MM.1S (cell line): ENCODE measurements at regions not wholly inside any gene's neighbourhood (a gene's known extent, or its start where the extent isn't known, plus 50 kb on each side); places are given as distances from the start of the nearest gene placed in this dataset.

Experiments
- CTCF ChIP-seq: fragments of 300-600 bp; sonication (generic); IDR thresholded peaks from 2 replicates; pipeline ENCODE4 v1.5.1; 2016; ENCODE audit warnings: antibody characterized with exemption, low read length, mixed read lengths
- EZH2 ChIP-seq: fragments of 300-600 bp; sonication (generic); optimal IDR thresholded peaks from 2 replicates; pipeline ENCODE3; 2017; ENCODE audit warnings: low read depth, mild to moderate bottlenecking, antibody characterized with exemption, low read length, mixed read lengths
- EZH2phosphoT487 ChIP-seq: fragments of 300-600 bp; sonication (generic); IDR thresholded peaks from 2 replicates; pipeline ENCODE4 v1.6.1; 2018; ENCODE audit warnings: antibody characterized with exemption, low read length

- TF ChIP-seq EZH2 (no peak), CTCF (no peak), EZH2phosphoT487 (no peak)
Measured at GRCh38 chrX:46375831-46376230, 169.4 kb downstream of the ZNF674 start.
